Thymus (tissue), 11 donors: ENCODE measurements at regions not wholly inside any gene's neighbourhood (a gene's known extent, or its start where the extent isn't known, plus 50 kb on each side); places are given as distances from the start of the nearest gene placed in this dataset.

Experiments used
- DNase-seq, 9 donors: peaks; one replicate each; pipeline ENCODE4 v3.0.0-alpha.2; 2013; ENCODE audit warnings: low spot score in 9 of 9, low read depth in 6 of 9, missing footprints in 1 of 9
- H3K27ac ChIP-seq, 2 donors: one replicate each; pipeline ENCODE4 v1.5.1; 2013; ENCODE audit warnings: control low read depth in 1 of 2, low read depth in 1 of 2, low read length in 1 of 2, mild to moderate bottlenecking in 1 of 2, moderate library complexity in 1 of 2
- H3K27me3 ChIP-seq, 2 donors: one replicate each; pipeline ENCODE4 v1.5.1; 2013; ENCODE audit warnings: low read length in 1 of 2; ENCODE audit not compliant: control insufficient read depth in 2 of 2, insufficient read depth in 1 of 2
- H3K36me3 ChIP-seq, 2 donors: one replicate each; pipeline ENCODE4 v1.5.1; 2013; ENCODE audit warnings: low read length in 1 of 2, mild to moderate bottlenecking in 1 of 2, moderate library complexity in 1 of 2; ENCODE audit not compliant: control insufficient read depth in 2 of 2, insufficient read depth in 2 of 2
- H3K4me1 ChIP-seq, 2 donors: one replicate each; pipeline ENCODE4 v1.5.1; 2013; ENCODE audit warnings: low read length in 2 of 2; ENCODE audit not compliant: control insufficient read depth in 2 of 2, insufficient read depth in 2 of 2
- H3K4me3 ChIP-seq, 2 donors: one replicate each; pipeline ENCODE4 v1.5.1; 2013; ENCODE audit warnings: low read length in 2 of 2, control low read depth in 1 of 2, mild to moderate bottlenecking in 1 of 2
- H3K9me3 ChIP-seq, 2 donors: one replicate each; pipeline ENCODE4 v1.5.1; 2013; ENCODE audit warnings: low read length in 1 of 2, mild to moderate bottlenecking in 1 of 2; ENCODE audit not compliant: control insufficient read depth in 2 of 2, insufficient read depth in 1 of 2
- WGBS: extraction: QIAGEN DNeasy Blood & Tissue Kit; methylation state at CpG from one replicate; pipeline ENCODE4 v1.1.7; 2013; 5-methylcytosine and 5-hydroxymethylcytosine counted together
- donor health status: healthy.

DNA sequence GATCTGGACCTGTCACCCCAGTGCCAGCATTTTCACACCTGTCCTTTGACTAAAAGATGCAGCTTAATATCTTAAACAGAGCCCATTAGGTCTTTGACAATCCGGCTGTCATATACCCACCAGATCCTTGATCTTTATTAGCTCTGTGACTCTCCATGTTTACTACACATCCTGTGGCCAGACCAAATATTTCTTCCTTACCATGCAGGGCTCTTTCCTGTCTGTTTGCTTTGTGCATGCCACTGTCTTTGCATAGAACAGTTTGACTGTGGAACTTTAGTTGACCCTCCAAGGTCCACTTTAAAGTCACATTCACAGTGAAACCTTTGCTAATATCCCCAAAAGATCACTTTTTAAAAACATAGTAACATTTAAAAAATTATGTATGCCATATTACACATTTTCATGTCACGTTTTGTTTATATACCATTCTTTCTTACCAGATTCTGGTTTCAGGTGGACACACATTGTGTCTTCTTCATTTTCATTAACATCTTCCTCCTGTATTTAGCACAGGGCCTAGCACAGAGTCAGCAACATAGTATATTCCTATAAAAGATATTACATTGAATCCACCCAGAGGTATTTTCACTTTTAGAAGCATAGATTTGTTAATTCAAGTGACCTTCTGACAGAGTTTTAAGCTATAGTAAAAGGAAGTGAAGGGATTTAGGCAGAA, 95.8 kb downstream of the RAP2B start:
- no peaks in the 10 kb centered on the region for H3K27me3 ChIP-seq
- no peaks in the 10 kb centered on the region for H3K9me3 ChIP-seq

DNA sequence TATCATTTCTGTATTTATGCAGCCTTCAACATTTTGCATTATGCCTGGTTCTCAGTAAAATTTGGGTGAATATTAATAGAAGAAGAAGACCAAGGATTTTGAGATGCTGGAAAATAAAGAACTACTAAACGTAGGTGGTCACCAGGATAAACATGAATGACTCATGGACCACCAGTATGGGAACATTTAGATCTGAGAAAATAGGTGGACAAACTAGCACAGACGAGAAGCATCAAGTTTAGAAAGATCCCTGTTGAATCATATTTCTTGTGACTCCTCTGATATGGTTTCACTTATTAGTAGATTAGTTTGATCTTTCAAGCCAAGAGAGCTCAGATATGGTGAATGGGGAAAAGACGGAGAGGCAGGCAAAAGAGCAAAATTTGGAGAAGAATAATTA, 97.9 kb downstream of the RAP2B start:
- Histone ChIP-seq H3K27me3 (no peaks in the 10 kb centered on the region), H3K27ac (no peak overlapping the region), H3K36me3 (no peaks in the 10 kb centered on the region), H3K4me1 (no peaks in the 10 kb centered on the region), H3K9me3 (no peaks in the 10 kb centered on the region), H3K4me3 (no peak overlapping the region)
- WGBS = 94% methylated on average over 3 of the region's 3 CpGs
- DNase-seq = no peak

More for the DNA sequence above, 95.8 kb downstream of the RAP2B start:
- no peak for DNase-seq
- Histone ChIP-seq H3K27ac (no peak overlapping the region), H3K4me1 (no peaks in the 10 kb centered on the region), H3K36me3 (no peaks in the 10 kb centered on the region), H3K4me3 (no peak overlapping the region)
- 97% methylated on average over 2 of the region's 2 CpGs for WGBS

DNA sequence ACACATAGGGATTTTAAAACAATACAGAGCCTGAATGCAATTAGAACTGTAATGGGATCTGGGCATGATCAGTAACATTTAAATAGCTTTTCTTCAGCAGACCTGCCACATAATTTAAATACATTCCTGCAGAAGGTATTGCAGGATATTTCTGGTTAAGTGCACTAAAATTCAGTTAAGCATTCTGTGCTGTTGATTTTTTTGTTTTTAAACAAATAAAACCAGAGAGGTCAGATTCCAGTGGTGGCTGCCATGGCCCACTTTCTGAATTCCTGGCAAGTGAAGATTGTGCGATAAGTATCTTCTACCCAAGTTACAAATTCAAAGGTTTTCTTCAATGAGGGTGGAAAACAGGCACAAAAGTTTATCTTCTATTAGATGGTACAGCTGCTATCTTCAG, 98.7 kb downstream of the RAP2B start:
- Histone ChIP-seq H3K9me3 (no peaks in the 10 kb centered on the region), H3K27ac (no peak overlapping the region), H3K36me3 (no peaks in the 10 kb centered on the region), H3K4me3 (no peak overlapping the region), H3K4me1 (no peaks in the 10 kb centered on the region), H3K27me3 (no peaks in the 10 kb centered on the region)
- DNase-seq = no peak
- 99% methylated on average over 1 of the region's 1 CpG for WGBS

DNA sequence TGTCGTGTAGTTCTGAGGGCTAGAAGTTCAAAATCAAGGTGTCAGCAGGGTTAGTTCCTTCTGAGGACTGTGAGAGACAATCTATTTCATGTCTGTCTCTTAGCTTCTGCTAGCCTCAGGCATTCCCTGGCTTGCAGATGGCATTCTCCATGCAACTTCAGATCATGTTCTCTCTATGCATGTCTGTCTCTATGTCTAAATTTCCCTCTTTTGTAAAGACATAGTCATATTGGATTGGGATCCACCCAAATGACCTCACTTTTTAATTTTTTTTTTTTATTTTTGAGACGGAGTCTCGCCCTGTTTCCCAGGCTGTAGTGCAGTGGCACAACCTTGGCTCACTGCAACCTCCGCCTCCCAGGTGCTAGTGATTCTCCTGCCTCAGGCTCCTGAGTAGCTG, 104.6 kb downstream of the RAP2B start:
- Histone ChIP-seq H3K27me3 (no peaks in the 10 kb centered on the region), H3K4me3 (no peak overlapping the region), H3K4me1 (no peaks in the 10 kb centered on the region), H3K36me3 (no peaks in the 10 kb centered on the region), H3K27ac (no peak overlapping the region), H3K9me3 (peaks cover 0 to 3% of the 10 kb centered on the region in 2 donors)
- no peak for DNase-seq
- 99% methylated on average over 4 of the region's 4 CpGs for WGBS

DNA sequence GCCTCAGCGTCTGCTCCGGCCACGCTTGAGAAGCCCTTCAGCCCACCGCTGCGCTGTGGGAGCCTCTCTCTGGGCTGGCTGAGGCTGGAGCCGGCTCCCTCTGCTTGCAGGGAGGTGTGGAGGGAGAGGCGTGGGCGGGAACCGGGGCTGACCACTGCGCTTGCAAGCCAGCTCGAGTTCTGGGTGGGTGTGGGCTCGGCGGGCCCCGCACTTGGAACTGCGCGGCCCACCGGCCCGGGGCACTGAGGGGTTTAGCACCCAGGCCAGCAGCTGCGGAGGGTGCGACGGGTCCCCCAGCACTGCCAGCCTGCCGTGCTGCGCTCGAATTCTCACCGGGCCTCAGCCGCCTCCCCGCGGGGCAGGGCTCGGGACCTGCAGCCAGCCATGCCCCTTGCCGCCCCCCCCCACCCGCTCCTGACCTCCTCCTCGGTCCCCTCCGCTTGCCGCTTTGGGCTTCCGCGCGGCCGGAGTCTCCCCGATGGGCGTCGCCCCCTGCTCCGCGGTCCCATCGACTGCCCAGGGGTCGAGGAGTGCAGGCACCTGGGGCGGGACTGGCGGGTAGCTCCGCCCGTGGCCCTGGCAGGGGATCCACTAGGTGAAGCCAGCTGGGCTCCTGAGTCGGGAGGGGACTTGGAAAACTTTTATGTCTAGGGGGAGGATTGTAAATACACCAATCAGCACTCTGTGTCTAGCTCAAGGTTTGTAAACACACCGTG, 106.7 kb downstream of the RAP2B start:
- no peak for DNase-seq
- 97% methylated on average over 51 of the region's 51 CpGs for WGBS
- no peak overlapping the region for H3K4me3 ChIP-seq
- peaks cover 0 to 3% of the 10 kb centered on the region in 2 donors for H3K9me3 ChIP-seq
- no peaks in the 10 kb centered on the region for H3K27me3 ChIP-seq
- no peaks in the 10 kb centered on the region for H3K4me1 ChIP-seq
- no peak overlapping the region for H3K27ac ChIP-seq
- H3K36me3 ChIP-seq = no peaks in the 10 kb centered on the region

DNA sequence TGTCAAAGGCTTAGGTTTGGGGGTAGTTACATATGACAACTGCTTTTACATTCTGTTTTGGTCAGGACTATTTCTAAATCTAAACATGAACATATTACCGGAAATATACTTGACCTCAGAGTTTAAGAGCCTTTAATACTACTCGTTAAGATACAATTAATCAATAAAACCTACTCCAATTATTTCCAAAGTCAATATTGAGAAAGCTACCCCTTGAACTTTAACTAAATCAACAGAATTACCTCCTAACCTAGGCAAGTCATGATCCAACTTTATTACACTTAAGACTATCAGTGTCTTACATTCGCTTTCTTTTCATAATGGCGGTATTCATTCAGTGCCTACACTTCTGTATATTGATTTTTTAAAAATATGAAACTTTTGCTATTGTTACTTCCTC, 107.7 kb downstream of the RAP2B start:
- Histone ChIP-seq H3K9me3 (peaks cover 0 to 3% of the 10 kb centered on the region in 2 donors), H3K4me1 (no peaks in the 10 kb centered on the region), H3K27ac (no peak overlapping the region), H3K36me3 (no peaks in the 10 kb centered on the region), H3K27me3 (no peaks in the 10 kb centered on the region), H3K4me3 (no peak overlapping the region)
- 98% methylated on average over 4 of the region's 4 CpGs for WGBS
- no peak for DNase-seq

DNA sequence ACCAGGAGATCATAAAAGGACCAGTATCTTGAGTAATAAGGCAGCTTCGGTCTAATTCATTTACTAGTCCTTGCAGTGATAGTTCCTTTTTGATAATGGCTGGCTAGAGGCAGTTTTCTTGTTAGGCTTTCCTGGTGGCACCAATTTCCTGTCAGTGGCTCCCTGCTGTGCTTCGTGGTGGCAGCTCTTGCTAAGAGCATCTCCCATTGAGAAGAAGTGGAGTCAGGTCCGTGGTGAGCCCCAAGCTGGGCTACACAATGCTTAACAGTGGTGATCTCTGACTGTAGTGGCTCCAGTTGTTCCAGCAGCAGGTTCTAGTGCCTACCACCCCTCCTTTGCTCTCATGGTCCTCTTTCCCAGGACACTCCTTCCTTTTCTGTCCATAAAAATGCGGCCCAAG, 111.2 kb downstream of the RAP2B start:
- Histone ChIP-seq H3K4me3 (no peak overlapping the region), H3K36me3 (no peaks in the 10 kb centered on the region), H3K4me1 (no peaks in the 10 kb centered on the region), H3K9me3 (no peaks in the 10 kb centered on the region), H3K27me3 (no peaks in the 10 kb centered on the region), H3K27ac (no peak overlapping the region)
- no peak for DNase-seq
- WGBS = 77% methylated on average over 4 of the region's 4 CpGs

DNA sequence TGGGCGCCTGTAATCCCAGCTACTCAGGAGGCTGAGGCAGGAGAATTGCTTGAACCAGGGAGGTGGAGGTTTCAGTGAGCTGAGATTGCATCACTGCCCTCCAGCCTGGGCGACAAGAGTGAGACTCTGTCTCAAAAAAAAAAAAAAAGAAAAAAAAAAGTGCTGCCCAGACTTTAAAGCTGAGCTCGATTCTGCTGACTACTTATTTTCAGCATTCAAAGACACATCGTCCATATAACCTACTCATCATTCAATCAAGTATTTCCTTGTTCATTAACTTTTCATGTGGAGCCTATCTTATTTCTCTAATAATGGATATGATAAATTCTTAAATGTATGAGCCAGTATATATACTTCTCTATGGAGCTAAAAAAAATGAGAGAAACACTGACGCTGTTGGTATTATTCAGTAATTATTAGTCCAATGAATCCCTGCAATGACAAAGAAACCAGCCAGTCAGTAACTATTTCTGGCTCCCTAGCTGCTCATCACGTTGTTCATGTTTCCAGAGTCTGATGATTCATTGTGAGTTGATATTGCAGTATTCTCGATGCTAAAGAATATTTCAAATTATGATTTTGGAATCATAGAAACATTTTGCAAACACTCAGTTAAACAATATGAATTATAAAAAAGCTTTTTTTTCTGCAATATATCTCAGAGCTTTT, 111.9 kb downstream of the RAP2B start:
- Histone ChIP-seq H3K9me3 (no peaks in the 10 kb centered on the region), H3K27ac (no peak overlapping the region), H3K27me3 (no peaks in the 10 kb centered on the region), H3K36me3 (no peaks in the 10 kb centered on the region), H3K4me3 (no peak overlapping the region), H3K4me1 (no peaks in the 10 kb centered on the region)
- DNase-seq = no peak
- 97% methylated on average over 7 of the region's 7 CpGs for WGBS

DNA sequence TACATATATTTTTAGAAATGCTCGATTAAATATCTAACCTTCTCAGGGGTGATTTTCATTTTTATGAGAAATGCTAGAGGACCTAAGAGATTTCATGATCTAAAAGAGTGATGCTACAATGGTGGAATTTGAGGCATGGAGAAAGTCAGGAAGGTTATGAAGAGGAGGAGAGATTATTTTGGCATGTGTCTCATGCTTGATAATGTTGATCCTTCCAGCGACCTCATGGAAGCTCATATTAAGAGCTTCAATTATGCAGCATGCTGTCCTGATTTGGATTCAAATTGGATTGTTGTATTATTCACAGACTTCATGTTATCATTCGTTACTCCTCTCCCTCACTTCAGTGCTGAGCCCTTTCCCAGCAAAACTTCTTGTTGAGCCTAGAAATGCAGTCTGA, 112.5 kb downstream of the RAP2B start:
- Histone ChIP-seq H3K36me3 (no peaks in the 10 kb centered on the region), H3K4me3 (no peak overlapping the region), H3K9me3 (no peaks in the 10 kb centered on the region), H3K4me1 (no peaks in the 10 kb centered on the region), H3K27ac (no peak overlapping the region), H3K27me3 (no peaks in the 10 kb centered on the region)
- 93% methylated on average over 3 of the region's 3 CpGs for WGBS
- no peak for DNase-seq
